Mesodermal cell (in vitro differentiated cells): ENCODE measurements at regions not wholly inside any gene's neighbourhood (a gene's known extent, or its start where the extent isn't known, plus 50 kb on each side); places are given as distances from the start of the nearest gene placed in this dataset.
A peak's percentile ranks its signal among the peaks of the same experiment; 100 is the strongest.

Source experiments
- H3K27ac ChIP-seq: 2 replicates; pipeline ENCODE4 v1.7.0; 2013; ENCODE audit warnings: mild to moderate bottlenecking, low read depth, low read length, moderate library complexity; ENCODE audit not compliant: severe bottlenecking
- H3K36me3 ChIP-seq: 2 replicates; pipeline ENCODE4 v1.7.1; 2013; ENCODE audit warnings: mild to moderate bottlenecking, low read length, moderate library complexity; ENCODE audit not compliant: control insufficient read depth, insufficient read depth
- H3K4me1 ChIP-seq: one replicate; pipeline ENCODE4 v1.7.1; 2013; ENCODE audit warnings: mild to moderate bottlenecking, low read length; ENCODE audit not compliant: insufficient read depth, control insufficient read depth, poor library complexity, severe bottlenecking
- H3K4me3 ChIP-seq: 2 replicates; pipeline ENCODE4 v1.7.0; 2013; ENCODE audit warnings: low read length, control low read depth, mild to moderate bottlenecking; ENCODE audit not compliant: insufficient read depth, poor library complexity, severe bottlenecking; ENCODE audit errors: extremely low read depth
- H3K9me3 ChIP-seq: 2 replicates; pipeline ENCODE4 v1.7.1; 2013; ENCODE audit warnings: mild to moderate bottlenecking, low read length, moderate library complexity; ENCODE audit not compliant: control insufficient read depth
- WGBS, 2 experiments: methylation state at CpG; one replicate each; pipeline ENCODE4 v1.1.5; 2013; ENCODE audit warnings: missing lambda C conversion rate in 2 of 2; ENCODE audit not compliant: insufficient coverage in 2 of 2; 5-methylcytosine and 5-hydroxymethylcytosine counted together

DNA sequence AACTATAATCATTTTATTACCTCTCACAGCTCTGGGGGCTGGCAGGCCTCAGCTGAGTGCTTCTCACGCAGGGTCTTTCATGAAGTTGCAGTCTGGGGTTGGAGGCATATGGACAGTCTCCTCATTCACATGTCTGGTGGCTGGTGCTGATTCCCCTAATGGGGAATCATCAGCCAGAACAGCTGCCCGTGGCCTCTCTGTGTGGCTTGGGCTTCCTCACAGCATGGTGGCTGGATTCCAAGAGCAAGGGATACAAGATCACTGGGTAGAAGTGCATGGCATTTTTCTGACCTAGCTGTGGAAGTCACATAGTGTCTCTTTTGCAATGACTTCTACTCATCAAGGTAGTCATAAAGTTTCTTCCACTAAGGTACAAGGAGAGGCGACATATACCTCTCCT is 59.0 kb upstream of the LAPTM4A start:
- Histone ChIP-seq H3K4me3 (no peak overlapping the region), H3K36me3 (no peaks in the 10 kb centered on the region), H3K27ac (no peak overlapping the region), H3K9me3 (peaks cover 4% of the 10 kb centered on the region), H3K4me1 (peaks cover 2% of the 10 kb centered on the region)
- 80 to 90% methylated on average over 2 to 3 of the region's 3 CpGs for WGBS, 2 experiments

DNA sequence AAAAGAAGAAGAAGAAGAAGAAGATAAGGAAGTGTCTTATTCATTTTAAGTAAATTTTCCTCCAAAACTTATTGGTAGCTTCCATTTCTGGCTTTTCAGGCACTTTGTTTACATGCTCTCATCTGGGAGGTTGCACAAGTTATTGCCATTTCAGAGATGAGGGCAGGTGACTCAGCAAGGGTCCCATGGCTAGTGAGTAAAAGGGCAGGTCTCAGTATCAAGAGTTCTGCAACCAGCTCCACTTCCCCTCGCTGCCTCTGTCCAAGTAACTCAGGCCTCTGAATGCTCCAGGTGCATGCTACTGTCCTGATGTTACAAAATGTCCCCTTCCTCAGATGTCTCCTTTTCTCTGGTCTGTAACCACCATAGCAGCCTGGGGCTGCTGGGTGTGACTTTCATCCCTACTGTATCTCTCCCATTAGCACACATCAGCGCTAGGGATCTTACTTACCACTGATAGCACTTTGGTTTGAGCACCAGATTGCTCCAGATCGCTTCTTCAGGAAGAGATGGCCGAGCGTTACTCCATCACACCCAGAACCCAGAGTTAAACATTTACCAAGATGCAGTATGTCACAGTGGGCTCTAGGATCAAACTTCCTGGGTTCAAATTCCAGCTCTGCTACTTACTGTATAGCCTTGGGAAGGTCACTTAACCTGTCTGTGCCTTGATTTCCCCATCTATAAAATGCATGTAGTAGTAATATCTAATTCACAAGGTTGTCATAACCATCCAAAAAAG is 57.4 kb upstream of the LAPTM4A start:
- H3K27ac ChIP-seq, result no peak overlapping the region
- peaks cover 2% of the 10 kb centered on the region for H3K4me1 ChIP-seq
- WGBS, 2 experiments, result 83 to 89% methylated on average over 5 of the region's 5 CpGs
- H3K36me3 ChIP-seq, result no peaks in the 10 kb centered on the region
- no peak overlapping the region for H3K4me3 ChIP-seq
- H3K9me3 ChIP-seq, result peaks cover 4% of the 10 kb centered on the region

DNA sequence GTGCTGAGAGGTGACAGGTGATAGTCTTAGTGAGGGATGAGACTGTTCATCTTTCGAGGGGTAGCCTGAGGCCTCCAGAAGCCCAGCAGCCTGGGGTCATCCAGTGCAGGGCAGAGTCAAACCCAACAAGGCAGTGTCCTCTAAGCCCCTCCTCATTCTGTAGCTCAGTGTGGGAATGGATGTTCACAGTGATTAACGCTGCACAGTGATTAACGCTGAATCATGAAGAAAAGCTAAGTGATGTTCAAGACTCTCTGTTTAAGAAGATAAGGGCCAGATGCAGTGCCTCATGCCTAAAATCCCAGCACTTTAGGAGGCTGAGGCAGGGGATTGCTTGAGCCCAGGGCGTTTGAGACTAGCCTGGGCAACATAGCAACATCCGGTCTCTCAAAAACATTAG is 56.3 kb upstream of the LAPTM4A start:
- no peak overlapping the region for H3K27ac ChIP-seq
- 92 to 96% methylated on average over 5 of the region's 5 CpGs for WGBS, 2 experiments
- H3K36me3 ChIP-seq, result no peaks in the 10 kb centered on the region
- no peak overlapping the region for H3K4me3 ChIP-seq
- peaks cover 2% of the 10 kb centered on the region for H3K4me1 ChIP-seq
- H3K9me3 ChIP-seq, result peaks cover 4% of the 10 kb centered on the region

DNA sequence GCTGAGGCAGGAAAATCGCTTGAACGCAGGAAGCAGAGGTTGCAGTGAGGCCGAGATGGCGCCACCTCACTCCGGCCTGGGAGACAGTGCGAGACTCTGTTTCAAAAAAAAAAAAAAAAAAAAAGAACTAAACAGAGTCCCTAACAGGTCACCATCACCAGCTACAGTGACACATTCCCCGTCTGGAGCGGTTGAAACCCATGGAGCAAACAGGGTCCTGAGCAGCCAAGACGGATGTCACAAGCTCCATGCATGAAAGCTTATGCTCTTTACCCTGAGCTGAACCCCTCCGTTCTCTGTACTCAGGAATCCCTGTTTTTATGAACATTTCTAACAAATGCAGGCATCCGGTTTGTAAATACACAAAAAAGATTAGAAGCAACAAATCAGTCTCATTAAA is 55.9 kb upstream of the LAPTM4A start:
- H3K4me3 ChIP-seq, result no peak overlapping the region
- 91 to 93% methylated on average over 6 to 7 of the region's 11 CpGs for WGBS, 2 experiments
- H3K4me1 ChIP-seq, result peaks cover 2% of the 10 kb centered on the region
- H3K36me3 ChIP-seq, result no peaks in the 10 kb centered on the region
- peaks cover 4% of the 10 kb centered on the region for H3K9me3 ChIP-seq
- no peak overlapping the region for H3K27ac ChIP-seq

DNA sequence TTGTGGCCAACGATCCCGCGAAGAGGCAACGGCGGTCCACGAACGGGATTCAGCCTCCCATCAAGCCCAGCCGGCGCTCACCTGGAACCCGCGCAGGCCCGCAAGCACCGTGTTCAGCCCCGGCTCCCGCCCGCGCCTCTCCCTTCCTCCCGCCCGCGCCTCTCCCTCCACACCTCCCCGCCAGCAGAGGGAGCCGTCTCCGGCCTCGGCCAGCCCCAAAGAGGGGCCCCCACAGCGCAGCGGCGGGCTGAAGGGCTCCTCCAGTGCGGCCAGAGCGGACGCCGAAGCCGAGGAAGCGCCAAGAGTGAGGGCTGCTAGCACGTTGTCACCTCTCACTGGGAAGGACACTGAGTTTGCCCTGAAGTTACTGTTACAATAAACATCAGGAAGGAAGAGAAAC is 55.3 kb upstream of the LAPTM4A start:
- WGBS, 2 experiments, result 20 to 35% methylated on average over 8 to 32 of the region's 34 CpGs
- Histone ChIP-seq H3K36me3 (no peaks in the 10 kb centered on the region), H3K9me3 (peaks cover 6% of the 10 kb centered on the region), H3K27ac (no peak overlapping the region), H3K4me3 (peak overlapping the region; percentile 11), H3K4me1 (peaks cover 2% of the 10 kb centered on the region)

DNA sequence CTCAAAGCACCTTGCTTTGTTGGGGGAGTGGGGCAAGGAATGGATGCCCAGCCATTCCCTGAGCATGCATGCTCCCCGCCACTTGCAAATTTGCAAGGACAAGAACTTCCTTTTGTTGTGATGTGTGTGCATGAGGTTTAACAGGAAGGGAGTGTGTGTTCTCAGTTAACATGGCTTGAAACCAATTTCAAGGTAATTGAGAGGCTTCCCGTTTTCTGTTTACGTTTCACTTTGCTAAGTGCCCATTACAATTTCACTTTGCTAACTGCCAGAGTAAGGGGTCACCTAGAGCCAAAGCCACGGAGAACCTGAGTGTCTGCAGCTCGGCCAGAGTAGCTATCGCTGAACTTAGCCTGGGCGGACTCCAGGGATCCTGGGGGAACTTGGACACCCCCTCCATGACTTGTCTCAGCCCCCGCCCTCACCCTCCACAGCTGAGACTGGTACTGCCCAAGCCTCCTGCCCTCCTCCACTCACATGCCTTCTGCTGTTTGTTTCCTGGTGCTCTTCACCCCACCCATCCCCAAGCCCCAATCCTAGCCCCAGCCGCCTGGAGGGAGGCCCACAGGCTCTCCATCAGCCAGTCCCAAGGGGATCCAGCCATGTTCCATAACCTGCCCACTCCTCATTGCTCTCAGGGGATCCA is 53.6 kb upstream of the LAPTM4A start:
- WGBS, 2 experiments, result 86 to 89% methylated on average over 7 to 8 of the region's 9 CpGs
- H3K4me3 ChIP-seq, result no peak overlapping the region
- H3K27ac ChIP-seq, result no peak overlapping the region
- peaks cover 2% of the 10 kb centered on the region for H3K4me1 ChIP-seq
- no peaks in the 10 kb centered on the region for H3K36me3 ChIP-seq
- peaks cover 5% of the 10 kb centered on the region for H3K9me3 ChIP-seq

DNA sequence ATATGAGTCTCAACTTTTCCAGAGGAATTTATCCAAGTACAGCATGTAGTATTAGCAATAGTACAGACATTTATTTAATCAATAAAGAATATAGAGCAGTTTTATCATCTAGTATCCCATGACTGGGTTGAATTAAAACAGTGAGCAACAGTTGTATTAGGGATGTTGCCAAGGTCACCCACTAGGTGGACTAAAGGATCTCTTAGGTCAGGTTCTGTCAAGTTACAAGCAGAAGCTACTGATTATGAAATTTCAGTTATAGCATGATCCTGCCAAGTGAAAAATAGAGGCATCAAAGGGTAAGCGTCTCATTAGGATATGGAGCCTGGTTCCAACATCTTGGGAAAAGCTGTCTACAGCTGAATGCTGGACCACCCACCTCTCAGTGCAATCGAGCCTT is 52.1 kb upstream of the LAPTM4A start:
- no peak overlapping the region for H3K4me3 ChIP-seq
- no peaks in the 10 kb centered on the region for H3K36me3 ChIP-seq
- peaks cover 2% of the 10 kb centered on the region for H3K4me1 ChIP-seq
- no peak overlapping the region for H3K27ac ChIP-seq
- WGBS, 2 experiments, result 84 to 93% methylated on average over 2 of the region's 2 CpGs
- H3K9me3 ChIP-seq, result peaks cover 5% of the 10 kb centered on the region
